BJ (cell line): ENCODE measurements at regions not wholly inside any gene's neighbourhood (a gene's known extent, or its start where the extent isn't known, plus 50 kb on each side); places are given as distances from the start of the nearest gene placed in this dataset.

Source experiments
- CTCF ChIA-PET: fragments of 350-600 bp; formaldehyde crosslinking; extraction: SDS; loops from one replicate; lab custom pipeline; 2021; ENCODE audit warnings: antibody characterized with exemption, inconsistent platforms; lab: Yijun Ruan, JAX
- POLR2A ChIA-PET: fragments of 300-600 bp; sonication (Branson Sonifier 250); formaldehyde crosslinking; extraction: SDS; loops from one replicate; lab custom pipeline; 2021; ENCODE audit warnings: antibody characterized with exemption; lab: Charles Lee
- DNase-seq: peaks from one replicate; pipeline ENCODE4 v3.0.0-alpha.2; 2011; ENCODE audit warnings: low read depth
- H3K27me3 ChIP-seq: 2 replicates; pipeline ENCODE4 v1.6.0; 2011; ENCODE audit warnings: low read length; ENCODE audit not compliant: control insufficient read depth, insufficient read depth
- H3K36me3 ChIP-seq: 2 replicates; pipeline ENCODE4 v1.5.1; 2011; ENCODE audit warnings: low read length; ENCODE audit not compliant: control insufficient read depth, insufficient read depth
- H3K4me3 ChIP-seq: 2 replicates; pipeline ENCODE4 v1.5.1; 2011; ENCODE audit warnings: low read depth, mild to moderate bottlenecking, control low read depth, low read length
- TF ChIP-seq, protein P1 (sequence below): IDR thresholded peaks from 2 replicates; pipeline ENCODE4 v1.5.1; 2011; ENCODE audit warnings: low read depth, mild to moderate bottlenecking, control low read depth, inconsistent platforms, low read length, moderate library complexity; ENCODE audit not compliant: insufficient read depth

DNA sequence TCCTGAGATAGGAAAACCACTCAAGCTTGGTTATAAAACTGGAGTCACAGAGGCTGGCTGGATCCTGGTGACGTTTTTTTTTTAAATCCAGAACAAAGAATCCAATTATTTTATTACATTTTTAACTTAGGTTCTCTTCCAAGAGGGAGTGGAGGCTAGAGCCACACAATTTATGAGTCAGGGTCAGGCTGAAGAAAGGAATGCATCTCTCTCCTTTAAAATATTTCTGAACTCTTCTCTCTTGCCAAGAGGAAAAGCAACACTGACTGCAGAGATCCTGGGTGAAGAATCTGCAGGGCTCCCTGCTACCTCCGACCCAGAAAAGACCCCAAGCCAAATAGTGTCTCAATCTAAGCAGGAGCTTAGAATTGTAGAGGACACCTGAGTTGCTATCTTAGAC, 88.5 kb upstream of the SSTR4 start:
- TF ChIP-seq, protein P1, sequence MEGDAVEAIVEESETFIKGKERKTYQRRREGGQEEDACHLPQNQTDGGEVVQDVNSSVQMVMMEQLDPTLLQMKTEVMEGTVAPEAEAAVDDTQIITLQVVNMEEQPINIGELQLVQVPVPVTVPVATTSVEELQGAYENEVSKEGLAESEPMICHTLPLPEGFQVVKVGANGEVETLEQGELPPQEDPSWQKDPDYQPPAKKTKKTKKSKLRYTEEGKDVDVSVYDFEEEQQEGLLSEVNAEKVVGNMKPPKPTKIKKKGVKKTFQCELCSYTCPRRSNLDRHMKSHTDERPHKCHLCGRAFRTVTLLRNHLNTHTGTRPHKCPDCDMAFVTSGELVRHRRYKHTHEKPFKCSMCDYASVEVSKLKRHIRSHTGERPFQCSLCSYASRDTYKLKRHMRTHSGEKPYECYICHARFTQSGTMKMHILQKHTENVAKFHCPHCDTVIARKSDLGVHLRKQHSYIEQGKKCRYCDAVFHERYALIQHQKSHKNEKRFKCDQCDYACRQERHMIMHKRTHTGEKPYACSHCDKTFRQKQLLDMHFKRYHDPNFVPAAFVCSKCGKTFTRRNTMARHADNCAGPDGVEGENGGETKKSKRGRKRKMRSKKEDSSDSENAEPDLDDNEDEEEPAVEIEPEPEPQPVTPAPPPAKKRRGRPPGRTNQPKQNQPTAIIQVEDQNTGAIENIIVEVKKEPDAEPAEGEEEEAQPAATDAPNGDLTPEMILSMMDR: no peak

DNA sequence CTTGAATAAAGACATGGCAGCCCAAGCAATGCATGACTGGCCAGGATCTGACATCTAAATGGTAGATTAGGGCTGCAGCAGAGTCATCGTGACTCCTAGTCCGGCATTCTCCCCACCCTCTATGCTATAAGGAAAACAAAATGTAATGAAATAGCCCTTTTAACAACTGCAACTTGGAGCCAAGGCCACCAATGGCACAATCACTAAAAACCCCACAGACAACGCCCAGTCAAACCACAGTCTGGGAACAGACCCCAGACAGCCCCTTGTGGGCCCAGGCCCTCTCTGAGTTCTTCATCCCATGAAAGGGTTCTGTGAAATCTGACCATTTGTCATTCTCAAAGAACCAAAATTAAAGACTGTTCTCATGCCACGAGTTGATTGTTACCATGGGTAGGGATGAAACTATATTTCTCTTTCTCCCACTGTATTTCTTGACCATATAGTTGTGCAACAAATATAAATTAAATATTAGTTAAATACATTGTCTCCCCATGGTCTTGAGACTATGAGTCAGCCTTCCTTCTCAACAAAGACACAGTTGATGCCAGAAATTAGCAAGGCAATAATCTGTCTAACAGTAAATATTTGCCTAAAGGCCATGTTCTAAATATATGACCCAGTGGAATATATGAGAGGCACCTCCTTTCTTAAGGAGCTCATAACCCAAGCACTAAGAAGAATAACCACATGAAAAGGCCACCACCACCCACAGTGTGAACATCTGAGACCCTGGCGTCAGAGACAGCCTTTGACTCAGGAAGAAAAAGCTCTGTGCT, 85.6 kb upstream of the SSTR4 start:
- CTCF ChIA-PET: interaction anchor here (1.5 kb wide), 1 partner anchor 258 kb away, joined by 5 read pairs; no protein-coding TSS in a partner anchor

More for the DNA sequence above, 88.5 kb upstream of the SSTR4 start:
- DNase-seq: no peak
- H3K4me3 ChIP-seq: no peak overlapping the region
- no peaks in the 10 kb centered on the region for H3K36me3 ChIP-seq
- POLR2A ChIA-PET: no interaction called here
- H3K27me3 ChIP-seq: no peaks in the 10 kb centered on the region
- CTCF ChIA-PET: interaction anchor here (1.2 kb wide), 1 partner anchor 211 kb away, joined by 3 read pairs; no protein-coding TSS in a partner anchor

DNA sequence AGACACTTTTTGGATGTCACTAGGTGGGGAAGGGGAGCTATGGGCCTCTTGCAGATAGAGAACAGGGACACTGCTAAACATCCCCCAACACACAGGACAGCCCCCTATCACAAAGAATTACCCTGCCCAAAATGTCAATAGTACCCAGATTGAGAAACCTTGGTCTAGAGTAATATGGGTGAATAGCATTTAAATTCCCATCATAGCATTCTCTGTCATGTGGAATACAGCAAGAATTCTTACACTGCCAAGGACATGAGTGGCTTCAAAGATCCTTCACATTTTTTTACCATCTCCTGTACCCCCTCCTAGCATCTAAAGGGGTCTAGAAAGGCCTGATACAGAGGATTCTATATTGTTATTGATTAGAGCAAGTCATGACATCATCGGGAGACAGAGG, 83.1 kb upstream of the SSTR4 start:
- ChIA-PET CTCF (no interaction called here), POLR2A (no interaction called here)
- Histone ChIP-seq H3K4me3 (no peak overlapping the region), H3K36me3 (no peaks in the 10 kb centered on the region), H3K27me3 (no peaks in the 10 kb centered on the region)
- no peak for DNase-seq
- TF ChIP-seq, protein P1: no peak

More for the DNA sequence above, 85.6 kb upstream of the SSTR4 start:
- Histone ChIP-seq H3K4me3 (no peak overlapping the region), H3K36me3 (no peaks in the 10 kb centered on the region), H3K27me3 (no peaks in the 10 kb centered on the region)
- TF ChIP-seq, protein P1: no peak
- DNase-seq: no peak
- POLR2A ChIA-PET: no interaction called here

DNA sequence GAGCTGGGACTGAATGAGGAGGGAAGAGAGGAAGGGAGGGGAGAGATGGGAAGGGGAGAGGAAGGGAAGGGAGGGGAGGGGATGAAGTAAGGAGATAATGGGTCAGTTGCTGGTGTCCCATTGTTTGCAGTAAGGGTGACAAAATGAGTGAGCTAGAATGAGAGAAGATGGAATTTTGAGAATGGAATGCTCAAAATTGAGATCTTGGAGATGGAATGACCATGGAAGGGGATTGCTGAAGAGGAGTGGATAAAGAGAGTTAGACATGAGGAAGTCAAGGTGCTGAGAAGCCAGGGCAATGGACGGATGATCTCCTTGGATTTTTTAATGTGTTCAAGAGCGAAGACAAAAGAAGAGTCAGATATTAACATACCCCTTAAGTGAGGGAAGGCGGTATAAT, 80.5 kb upstream of the SSTR4 start:
- TF ChIP-seq, protein P1: no peak
- DNase-seq: no peak
- H3K27me3 ChIP-seq: no peaks in the 10 kb centered on the region
- ChIA-PET CTCF (no interaction called here), POLR2A (no interaction called here)
- no peaks in the 10 kb centered on the region for H3K36me3 ChIP-seq
- no peak overlapping the region for H3K4me3 ChIP-seq

DNA sequence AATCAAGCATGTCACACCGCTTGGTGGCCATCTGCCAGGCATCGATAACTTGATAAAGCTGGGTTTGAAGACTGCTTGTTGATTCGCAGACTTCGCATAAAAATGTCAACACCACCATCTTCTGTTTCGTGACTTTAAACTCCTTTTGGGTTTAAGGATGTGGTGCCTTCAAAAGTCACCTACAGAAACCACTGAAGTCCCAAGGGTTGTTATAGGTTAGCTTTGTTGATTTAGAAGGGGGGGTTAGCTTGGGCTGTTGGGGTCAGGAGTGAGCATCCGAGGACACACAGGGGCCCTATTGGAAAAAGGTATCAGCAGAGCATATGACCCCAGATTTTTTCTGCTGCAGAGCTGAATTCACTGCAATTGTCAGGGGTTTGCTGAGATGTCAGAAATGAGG, 76.7 kb upstream of the SSTR4 start:
- POLR2A ChIA-PET: no interaction called here
- no peak for DNase-seq
- Histone ChIP-seq H3K36me3 (no peaks in the 10 kb centered on the region), H3K4me3 (no peak overlapping the region), H3K27me3 (no peaks in the 10 kb centered on the region)
- CTCF ChIA-PET: interaction anchor here (1.0 to 1.6 kb wide), 2 partner anchors 16 to 18 kb away, joined by 4 read pairs; no protein-coding TSS in a partner anchor
- TF ChIP-seq, protein P1: no peak
